ENCODE measurements at regions not wholly inside any gene's neighbourhood (a gene's known extent, or its start where the extent isn't known, plus 50 kb on each side); places are given as distances from the start of the nearest gene placed in this dataset.

GRCh38 chr2:160652236-160652635 is 158.6 kb upstream of the RBMS1 start:
- H3K4me3 ChIP-seq (ENCODE audit: low read depth, low read length) = no peak overlapping the region
- DNase-seq (ENCODE audit: low read depth) = no peak
- TF ChIP-seq CTCF (conservative IDR thresholded peaks at IDR 0.05; ENCODE audit: low read depth, low read length) = no peak

- H3K4me3 ChIP-seq (ENCODE audit: low read depth, low read length) = no peak overlapping the region
- TF ChIP-seq CTCF (conservative IDR thresholded peaks at IDR 0.05; ENCODE audit: low read depth, low read length) = no peak
- no peak for DNase-seq (ENCODE audit: low read depth)
Observed at GRCh38 chr2:160657196-160657595, 163.6 kb upstream of the RBMS1 start.

- no peak for DNase-seq (ENCODE audit: low read depth)
- no peak for TF ChIP-seq CTCF (conservative IDR thresholded peaks at IDR 0.05; ENCODE audit: low read depth, low read length)
- H3K4me3 ChIP-seq (ENCODE audit: low read depth, low read length) = no peak overlapping the region
Observed at GRCh38 chr2:160658851-160659250, 165.2 kb upstream of the RBMS1 start.

- no peak overlapping the region for H3K4me3 ChIP-seq (ENCODE audit: low read depth, low read length)
- TF ChIP-seq CTCF (conservative IDR thresholded peaks at IDR 0.05; ENCODE audit: low read depth, low read length) = no peak
- no peak for DNase-seq (ENCODE audit: low read depth)
Observed at GRCh38 chr2:160660741-160661140, 167.1 kb upstream of the RBMS1 start.

- DNase-seq (ENCODE audit: low read depth) = no peak
- TF ChIP-seq CTCF (conservative IDR thresholded peaks at IDR 0.05; ENCODE audit: low read depth, low read length) = no peak
- H3K4me3 ChIP-seq (ENCODE audit: low read depth, low read length) = no peak overlapping the region
Observed at GRCh38 chr2:160664603-160665140, 171.1 kb upstream of the RBMS1 start.

- no peak for TF ChIP-seq CTCF (conservative IDR thresholded peaks at IDR 0.05; ENCODE audit: low read depth, low read length)
- peak; percentile 64 for DNase-seq (ENCODE audit: low read depth)
- no peak overlapping the region for H3K4me3 ChIP-seq (ENCODE audit: low read depth, low read length)
Observed at GRCh38 chr2:160666154-160667060, 172.8 kb upstream of the RBMS1 start.

Data from epithelial cell of proximal tubule (primary cell).